Caki2 (cell line): ENCODE measurements at regions not wholly inside any gene's neighbourhood (a gene's known extent, or its start where the extent isn't known, plus 50 kb on each side); places are given as distances from the start of the nearest gene placed in this dataset.

ENCODE experiments used
- DNase-seq: peaks from one replicate; pipeline ENCODE4 v3.0.0-alpha.2; 2015; ENCODE audit warnings: low read depth
- in situ Hi-C: cut with HindIII; loops from 2 replicates; pipeline ENCODE4 v1.10.0; 2016; ENCODE audit warnings: low sequenced_read_pairs, low pct_unique_long_range_greater_than_20kb, mixed read lengths

- DNase-seq: no peak
Measured at GRCh38 chr2:104487366-104487765, 366.5 kb upstream of the POU3F3 start.

GRCh38 chr2:104493698-104494097 lies 360.2 kb upstream of the POU3F3 start:
- in situ Hi-C loops: no loop called here
- no peak for DNase-seq

More at GRCh38 chr2:104487366-104487765, 366.5 kb upstream of the POU3F3 start:
- in situ Hi-C loops: no loop called here

- in situ Hi-C loops: no loop called here
- no peak for DNase-seq
Measured at GRCh38 chr2:104501342-104501741, 352.6 kb upstream of the POU3F3 start.

- no peak for DNase-seq
- in situ Hi-C loops: no loop called here
Measured at GRCh38 chr2:104501929-104502328, 352.0 kb upstream of the POU3F3 start.

- in situ Hi-C loops: no loop called here
- no peak for DNase-seq
Measured at GRCh38 chr2:104502901-104503300, 351.0 kb upstream of the POU3F3 start.

- in situ Hi-C loops: no loop called here
- DNase-seq: no peak
Measured at GRCh38 chr2:104504331-104505073, 349.4 kb upstream of the POU3F3 start.

GRCh38 chr2:104518256-104518655 lies 335.7 kb upstream of the POU3F3 start:
- DNase-seq: no peak
- in situ Hi-C loops: no loop called here

GRCh38 chr2:104521247-104521646 lies 332.7 kb upstream of the POU3F3 start:
- no peak for DNase-seq
- in situ Hi-C loops: no loop called here

- in situ Hi-C loops: no loop called here
- DNase-seq: no peak
Measured at GRCh38 chr2:104523921-104524320, 330.0 kb upstream of the POU3F3 start.

- DNase-seq: no peak
- in situ Hi-C loops: no loop called here
Measured at GRCh38 chr2:104528101-104528500, 325.8 kb upstream of the POU3F3 start.

- in situ Hi-C loops: no loop called here
- DNase-seq: no peak
Measured at GRCh38 chr2:104531122-104531521, 322.8 kb upstream of the POU3F3 start.

GRCh38 chr2:104537116-104537515 lies 316.8 kb upstream of the POU3F3 start:
- DNase-seq: no peak
- in situ Hi-C loops: no loop called here

GRCh38 chr2:104538077-104538476 lies 315.8 kb upstream of the POU3F3 start:
- DNase-seq: no peak
- in situ Hi-C loops: no loop called here

GRCh38 chr2:104539649-104540048 lies 314.3 kb upstream of the POU3F3 start:
- DNase-seq: no peak
- in situ Hi-C loops: no loop called here

GRCh38 chr2:104545055-104545454 lies 308.9 kb upstream of the POU3F3 start:
- no peak for DNase-seq
- in situ Hi-C loops: no loop called here

- DNase-seq: no peak
- in situ Hi-C loops: no loop called here
Measured at GRCh38 chr2:104546537-104546936, 307.4 kb upstream of the POU3F3 start.

- in situ Hi-C loops: no loop called here
- no peak for DNase-seq
Measured at GRCh38 chr2:104547221-104547620, 306.7 kb upstream of the POU3F3 start.

GRCh38 chr2:104561251-104561650 lies 292.7 kb upstream of the POU3F3 start:
- DNase-seq: no peak
- in situ Hi-C loops: no loop called here

- in situ Hi-C loops: no loop called here
- no peak for DNase-seq
Measured at GRCh38 chr2:104562537-104562936, 291.4 kb upstream of the POU3F3 start.

GRCh38 chr2:104563398-104563996 lies 290.4 kb upstream of the POU3F3 start:
- in situ Hi-C loops: no loop called here
- DNase-seq: no peak
